Left lung (tissue), 4 donors: ENCODE measurements at regions not wholly inside any gene's neighbourhood (a gene's known extent, or its start where the extent isn't known, plus 50 kb on each side); places are given as distances from the start of the nearest gene placed in this dataset.

Source experiments
- ATAC-seq: fragments of 200-7000 bp; cut with Tn5 transposase; one replicate; pipeline ENCODE4 v1.9.1; 2020; ENCODE audit warnings: moderate library complexity
- DNase-seq, 4 donors: peaks; one replicate each; pipeline ENCODE4 v3.0.0-alpha.2; 2013 to 2020
- H3K27ac ChIP-seq, 2 donors: fragments of 200-600 bp; sonication (generic) in 1 of 2; one replicate each; pipeline versions ENCODE4 v1.5.0 to v1.8.0; 2020 to 2021
- H3K27me3 ChIP-seq, 2 donors: fragments of 200-600 bp; sonication (generic) in 1 of 2; one replicate each; pipeline versions ENCODE4 v1.5.0 to v1.8.0; 2020 to 2021
- H3K36me3 ChIP-seq, 2 donors: fragments of 200-600 bp; sonication (generic) in 1 of 2; one replicate each; pipeline versions ENCODE4 v1.5.0 to v1.8.0; 2020 to 2021
- H3K4me1 ChIP-seq, 2 donors: fragments of 200-600 bp; one replicate each; pipeline ENCODE4 v1.8.0; 2021
- H3K4me3 ChIP-seq, 2 donors: fragments of 200-600 bp; sonication (generic) in 1 of 2; one replicate each; pipeline versions ENCODE4 v1.5.0 to v1.8.0; 2020 to 2021; ENCODE audit warnings: mild to moderate bottlenecking in 1 of 2
- H3K9me3 ChIP-seq, 2 donors: fragments of 200-600 bp; sonication (generic) in 1 of 2; one replicate each; pipeline versions ENCODE4 v1.5.0 to v1.8.0; 2020 to 2021
- CTCF ChIP-seq, 2 donors: fragments of 200-600 bp; sonication (generic) in 1 of 2; IDR thresholded peaks; one replicate each; pipeline versions ENCODE4 v1.5.0 to v1.8.0; 2021; ENCODE audit warnings: antibody characterized with exemption in 2 of 2
- intact Hi-C, 2 donors: fragments of 100-400 bp; cut with DNase I; formaldehyde crosslinking; loops; one replicate each; pipeline versions ENCODE4 v1.11.2 to v1.14.2; 2022
- donor health status: DM: no; HTN: yes; CAD: no.
- donor health status: DM: no; HTN: no; CAD: no.

- H3K9me3 ChIP-seq = no peaks in the 10 kb centered on the region
- TF ChIP-seq CTCF (IDR thresholded peaks at IDR 0.05) = no peak
- H3K27ac ChIP-seq = no peak overlapping the region
- H3K4me1 ChIP-seq = no peaks in the 10 kb centered on the region
- no peaks in the 10 kb centered on the region for H3K27me3 ChIP-seq
- ATAC-seq (no peak), DNase-seq (no peak)
- H3K36me3 ChIP-seq = no peaks in the 10 kb centered on the region
- H3K4me3 ChIP-seq = no peak overlapping the region
- intact Hi-C loops = no loop called here
Measured at GRCh38 chr2:76478266-76479035, 767.7 kb upstream of the GCFC2 start.

- H3K36me3 ChIP-seq = no peaks in the 10 kb centered on the region
- H3K27me3 ChIP-seq = no peaks in the 10 kb centered on the region
- no peak for DNase-seq
- intact Hi-C loops = no loop called here
- TF ChIP-seq CTCF (IDR thresholded peaks at IDR 0.05) = no peak
- peaks cover 0 to 8% of the 10 kb centered on the region in 2 donors for H3K9me3 ChIP-seq
- H3K4me1 ChIP-seq = no peaks in the 10 kb centered on the region
- no peak for ATAC-seq
- no peak overlapping the region for H3K4me3 ChIP-seq
- no peak overlapping the region for H3K27ac ChIP-seq
Measured at GRCh38 chr2:76472946-76473345, 762.2 kb upstream of the GCFC2 start.

GRCh38 chr2:76469066-76469465 lies 758.4 kb upstream of the GCFC2 start:
- no peak for ATAC-seq
- Histone ChIP-seq H3K9me3 (peaks cover 0 to 8% of the 10 kb centered on the region in 2 donors), H3K36me3 (no peaks in the 10 kb centered on the region), H3K27me3 (no peaks in the 10 kb centered on the region), H3K4me3 (no peak overlapping the region), H3K4me1 (no peaks in the 10 kb centered on the region), H3K27ac (no peak overlapping the region)
- intact Hi-C loops = no loop called here
- TF ChIP-seq CTCF (IDR thresholded peaks at IDR 0.05) = no peak
- DNase-seq = no peak

GRCh38 chr2:76467326-76467725 lies 756.6 kb upstream of the GCFC2 start:
- Histone ChIP-seq H3K4me1 (no peaks in the 10 kb centered on the region), H3K9me3 (peaks cover 0 to 3% of the 10 kb centered on the region in 2 donors), H3K36me3 (no peaks in the 10 kb centered on the region), H3K27ac (no peak overlapping the region), H3K4me3 (no peak overlapping the region), H3K27me3 (no peaks in the 10 kb centered on the region)
- intact Hi-C loops = no loop called here
- ATAC-seq (no peak), DNase-seq (no peak)
- TF ChIP-seq CTCF (IDR thresholded peaks at IDR 0.05) = no peak

- Histone ChIP-seq H3K36me3 (no peaks in the 10 kb centered on the region), H3K4me3 (no peak overlapping the region), H3K4me1 (no peaks in the 10 kb centered on the region), H3K9me3 (no peaks in the 10 kb centered on the region), H3K27ac (no peak overlapping the region), H3K27me3 (no peaks in the 10 kb centered on the region)
- DNase-seq (no peak), ATAC-seq (no peak)
- intact Hi-C loops = no loop called here
- TF ChIP-seq CTCF (IDR thresholded peaks at IDR 0.05) = no peak
Measured at GRCh38 chr2:76464310-76464709, 753.6 kb upstream of the GCFC2 start.
